H1 (cell line): ENCODE measurements at regions not wholly inside any gene's neighbourhood (a gene's known extent, or its start where the extent isn't known, plus 50 kb on each side); places are given as distances from the start of the nearest gene placed in this dataset.

ENCODE experiments used
- BRCA1 ChIP-seq: IDR thresholded peaks from 2 replicates; pipeline ENCODE4 v1.6.1; 2012; ENCODE audit warnings: low read depth, low read length, improper control_type of control experiment
- CHD7 ChIP-seq: fragments of 300-600 bp; sonication (generic); IDR thresholded peaks from 2 replicates; pipeline ENCODE4 v1.7.1; 2012; ENCODE audit warnings: low read length, moderate library complexity, mild to moderate bottlenecking, inconsistent platforms; ENCODE audit not compliant: insufficient replicate concordance
- CREB1 ChIP-seq: IDR thresholded peaks from 2 replicates; pipeline ENCODE4 v1.6.1; 2012; ENCODE audit warnings: inconsistent platforms
- KDM5A ChIP-seq: fragments of 200-600 bp; IDR thresholded peaks from 2 replicates; pipeline ENCODE4 v1.7.1; 2012; ENCODE audit warnings: mild to moderate bottlenecking, low read length, inconsistent platforms, mixed read lengths
- MAFK ChIP-seq: IDR thresholded peaks from 2 replicates; pipeline ENCODE4 v1.6.1; 2012; ENCODE audit warnings: low read depth, mild to moderate bottlenecking, improper control_type of control experiment, low read length
- PHF8 ChIP-seq: fragments of 200-600 bp; sonication (generic); conservative IDR thresholded peaks from 2 replicates; pipeline ENCODE4 v1.7.1; 2012; ENCODE audit warnings: low read depth, mild to moderate bottlenecking, inconsistent platforms, low read length, moderate library complexity
- POU5F1 ChIP-seq: IDR thresholded peaks from 2 replicates; pipeline ENCODE4 v1.6.1; 2011; ENCODE audit warnings: low read depth, mild to moderate bottlenecking, low read length, moderate library complexity
- SRF ChIP-seq: IDR thresholded peaks from 2 replicates; pipeline ENCODE4 v1.6.1; 2011; ENCODE audit warnings: mild to moderate bottlenecking, low read depth, low read length, moderate library complexity
- SUZ12 ChIP-seq: fragments of 200-600 bp; sonication (generic); IDR thresholded peaks from 2 replicates; pipeline ENCODE4 v1.6.1; 2012; ENCODE audit warnings: mild to moderate bottlenecking, inconsistent platforms, low read length, moderate library complexity, mixed read lengths
- TCF12 ChIP-seq: IDR thresholded peaks from 2 replicates; pipeline ENCODE4 v1.6.1; 2011; ENCODE audit warnings: low read depth, mild to moderate bottlenecking, low read length
- USF2 ChIP-seq: IDR thresholded peaks from 2 replicates; pipeline ENCODE4 v1.6.1; 2011; ENCODE audit warnings: low read length, improper control_type of control experiment
- ZNF274 ChIP-seq: IDR thresholded peaks from 2 replicates; pipeline ENCODE4 v1.7.0; 2012; ENCODE audit warnings: low read length, borderline replicate concordance; ENCODE audit errors: extremely low read depth

- TF ChIP-seq CHD7, result no peak
- no peak for TF ChIP-seq SUZ12
- no peak for TF ChIP-seq MAFK
- TF ChIP-seq SRF, result no peak
- TF ChIP-seq KDM5A, result no peak
- TF ChIP-seq ZNF274, result no peak
- TF ChIP-seq PHF8, result no peak
- no peak for TF ChIP-seq CREB1
- no peak for TF ChIP-seq USF2
- TF ChIP-seq TCF12, result no peak
- TF ChIP-seq BRCA1, result no peak
- no peak for TF ChIP-seq POU5F1
Measured at GRCh38 chr2:138296365-138296764, 205.2 kb upstream of the SPOPL start (continued).
